MG63 (cell line): ENCODE measurements at regions not wholly inside any gene's neighbourhood (a gene's known extent, or its start where the extent isn't known, plus 50 kb on each side); places are given as distances from the start of the nearest gene placed in this dataset.
"Not testable (repeated sequence)": the region's sequence is repeated elsewhere in the genome, so short reads cannot be mapped to it uniquely, and the experiment has no call there.

Source experiments
- DNase-seq: peaks from one replicate; pipeline ENCODE4 v3.0.0-alpha.2; 2020
- H3K27me3 ChIP-seq: fragments of 250-450 bp; sonication (Bioruptor Pico); 2 replicates; pipeline ENCODE4 v1.5.1; 2020; ENCODE audit warnings: mild to moderate bottlenecking, moderate library complexity
- H3K36me3 ChIP-seq: fragments of 250-450 bp; sonication (Bioruptor Pico); 2 replicates; pipeline ENCODE4 v1.5.1; 2020; ENCODE audit warnings: mild to moderate bottlenecking, moderate library complexity
- H3K4me3 ChIP-seq: fragments of 250-450 bp; sonication (Bioruptor Pico); 2 replicates; pipeline ENCODE4 v1.5.1; 2020; ENCODE audit warnings: mild to moderate bottlenecking, moderate library complexity
- H3K9me3 ChIP-seq: fragments of 250-450 bp; sonication (Bioruptor Pico); 2 replicates; pipeline ENCODE4 v1.5.1; 2020; ENCODE audit warnings: mild to moderate bottlenecking, moderate library complexity

DNA sequence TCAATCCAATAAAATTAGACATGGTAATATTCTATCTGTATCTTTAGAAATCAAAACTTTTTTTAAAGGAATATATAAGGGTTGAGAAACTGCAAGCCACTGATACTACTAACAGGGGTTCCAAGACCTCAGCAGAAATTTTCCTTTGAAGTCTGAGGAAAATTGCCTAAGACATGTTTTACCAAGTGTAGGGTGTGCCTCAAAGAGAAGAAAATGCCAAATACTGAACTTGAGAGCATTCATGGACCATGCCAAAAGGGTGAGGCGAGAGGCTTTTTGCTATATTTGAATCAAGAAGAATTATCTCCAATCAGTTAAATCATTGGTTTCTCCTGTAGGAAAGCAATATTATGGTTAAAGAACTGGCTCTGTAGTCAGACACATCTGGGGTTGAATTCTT lies 207.9 kb upstream of the B3GALT2 start:
- DNase-seq, result no peak
- no peaks in the 10 kb centered on the region for H3K9me3 ChIP-seq
- no peaks in the 10 kb centered on the region for H3K27me3 ChIP-seq

DNA sequence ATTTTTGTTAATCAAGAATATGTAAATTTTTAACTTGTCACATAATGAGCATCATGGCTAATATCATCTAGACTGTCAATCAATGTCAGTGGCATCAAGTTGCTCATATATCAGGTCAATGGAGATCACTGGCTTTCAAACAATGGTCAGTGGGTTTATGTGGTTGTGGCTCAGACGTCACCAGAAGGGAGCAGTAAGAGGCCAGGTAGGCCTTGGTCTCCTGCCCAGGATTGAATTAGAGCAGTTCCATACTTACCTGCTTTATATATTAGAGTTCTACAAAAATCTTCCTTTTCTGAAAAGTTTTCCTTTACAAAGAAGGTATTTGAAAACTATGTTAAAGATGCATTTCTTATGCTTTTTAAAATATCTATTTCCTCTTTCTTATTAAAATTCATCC lies 206.3 kb upstream of the B3GALT2 start:
- H3K4me3 ChIP-seq, result no peak overlapping the region

More for the DNA sequence above, 207.9 kb upstream of the B3GALT2 start:
- H3K4me3 ChIP-seq, result no peak overlapping the region
- H3K36me3 ChIP-seq, result no peaks in the 10 kb centered on the region

DNA sequence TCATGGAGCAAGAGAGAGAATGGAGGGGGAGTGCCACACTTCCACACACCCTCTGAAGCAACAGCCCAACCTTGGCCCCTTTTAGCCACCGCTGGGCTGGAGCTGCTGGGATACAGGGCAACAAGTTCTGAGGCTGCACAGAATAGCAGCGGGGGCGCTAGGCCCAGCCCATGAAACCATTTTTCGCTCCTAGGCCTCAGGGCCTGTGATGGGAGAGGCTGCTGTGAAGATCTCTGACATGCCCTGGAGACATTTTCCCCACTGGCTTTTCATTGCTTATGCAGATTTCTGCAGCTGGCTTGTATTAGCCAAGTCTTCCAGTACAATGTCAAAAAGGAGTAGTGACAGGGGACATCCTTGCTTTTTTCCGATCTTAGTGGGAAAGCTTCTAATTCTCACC lies 202.3 kb upstream of the B3GALT2 start:
- Histone ChIP-seq H3K36me3 (no peaks in the 10 kb centered on the region), H3K4me3 (no peak overlapping the region), H3K27me3 (no peaks in the 10 kb centered on the region), H3K9me3 (no peaks in the 10 kb centered on the region)
- no peak for DNase-seq

More for the DNA sequence above, 206.3 kb upstream of the B3GALT2 start:
- no peaks in the 10 kb centered on the region for H3K27me3 ChIP-seq
- H3K9me3 ChIP-seq, result no peaks in the 10 kb centered on the region
- H3K36me3 ChIP-seq, result no peaks in the 10 kb centered on the region
- no peak for DNase-seq

DNA sequence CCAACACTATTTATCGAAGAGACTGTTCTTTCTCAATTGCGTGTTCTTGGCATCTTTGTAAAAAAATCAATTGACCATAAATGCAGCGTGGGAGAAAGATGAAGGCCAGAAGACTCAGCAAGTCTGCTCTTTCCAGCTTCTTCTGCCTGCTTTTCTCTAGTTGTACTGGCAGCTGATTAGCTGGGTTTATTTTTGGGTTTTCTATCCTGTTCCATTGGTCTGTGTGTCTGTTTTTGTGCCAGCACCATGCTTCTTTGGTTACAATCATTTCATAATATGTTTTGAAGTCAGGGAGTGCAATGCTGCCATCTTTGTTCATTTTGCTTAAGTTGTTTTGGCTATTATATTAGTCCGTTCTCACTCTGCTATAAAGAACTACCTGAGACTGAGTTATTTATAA lies 201.8 kb upstream of the B3GALT2 start:
- Histone ChIP-seq H3K27me3 (no peaks in the 10 kb centered on the region), H3K9me3 (no peaks in the 10 kb centered on the region), H3K4me3 (no peak overlapping the region), H3K36me3 (no peaks in the 10 kb centered on the region)
- DNase-seq, result no peak

DNA sequence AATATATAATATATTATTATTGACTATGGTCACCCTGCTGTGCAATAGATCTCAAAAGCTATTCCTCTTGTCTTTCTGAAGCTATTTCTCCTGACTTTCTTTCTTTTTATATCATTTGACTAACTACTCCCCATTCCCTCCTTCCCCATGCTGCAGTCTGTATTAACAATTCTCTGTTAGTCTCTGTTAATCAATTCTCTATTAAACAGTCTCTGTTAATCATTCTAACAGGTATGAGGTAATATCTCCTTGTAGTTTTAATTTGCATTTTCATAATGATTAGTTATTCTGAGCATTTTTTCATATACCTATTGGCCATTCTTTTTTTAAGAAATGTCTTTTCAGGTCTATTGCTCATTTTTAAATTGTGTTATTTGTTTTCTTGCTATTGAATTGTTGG lies 201.0 kb upstream of the B3GALT2 start:
- H3K9me3 ChIP-seq, result no peaks in the 10 kb centered on the region

DNA sequence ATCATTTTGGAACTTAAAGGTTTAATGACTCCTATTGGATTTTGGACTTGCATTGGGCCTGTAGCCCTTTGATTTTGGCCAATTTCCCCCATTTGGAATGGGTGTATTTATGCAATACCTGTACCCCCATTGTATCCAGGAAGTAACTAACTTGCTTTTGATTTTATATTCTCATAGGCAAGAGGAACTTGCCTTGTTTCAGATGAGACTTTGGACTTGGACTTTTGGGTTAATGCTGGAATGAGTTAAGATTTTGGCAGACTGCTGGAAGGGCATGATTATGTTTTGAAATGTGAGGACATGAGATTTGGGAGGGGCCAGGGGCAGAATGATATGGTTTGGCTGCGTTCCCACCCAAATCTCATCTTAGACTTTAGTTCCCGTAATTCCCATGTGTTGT lies 192.0 kb upstream of the B3GALT2 start:
- H3K27me3 ChIP-seq, H3K4me3 ChIP-seq, H3K9me3 ChIP-seq, DNase-seq, H3K36me3 ChIP-seq: not testable (repeated sequence)

More for the DNA sequence above, 201.0 kb upstream of the B3GALT2 start:
- no peak for DNase-seq
- H3K36me3 ChIP-seq, result no peaks in the 10 kb centered on the region
- no peak overlapping the region for H3K4me3 ChIP-seq
- H3K27me3 ChIP-seq, result no peaks in the 10 kb centered on the region

DNA sequence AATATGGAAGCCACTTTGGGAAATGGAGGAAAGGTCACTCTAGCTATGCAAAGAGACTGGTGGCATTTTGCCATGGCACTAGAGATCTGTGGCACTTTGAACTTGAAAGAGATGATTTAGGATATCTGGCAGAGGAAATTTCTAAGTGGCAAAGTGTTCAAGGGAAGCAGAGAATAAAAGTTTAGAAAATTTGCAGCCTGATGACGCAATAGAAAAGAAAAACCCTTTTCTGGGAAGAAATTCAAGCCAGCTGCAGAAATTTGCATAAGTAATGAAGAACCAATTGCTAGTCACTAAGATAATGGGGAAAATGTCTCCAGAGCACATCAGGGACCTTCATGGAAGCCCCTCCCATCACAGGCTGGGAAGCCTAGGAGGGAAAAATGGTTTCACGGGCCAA lies 191.1 kb upstream of the B3GALT2 start:
- no peaks in the 10 kb centered on the region for H3K27me3 ChIP-seq
- no peaks in the 10 kb centered on the region for H3K9me3 ChIP-seq
- no peak for DNase-seq
- H3K36me3 ChIP-seq, result no peaks in the 10 kb centered on the region
- H3K4me3 ChIP-seq, result no peak overlapping the region

DNA sequence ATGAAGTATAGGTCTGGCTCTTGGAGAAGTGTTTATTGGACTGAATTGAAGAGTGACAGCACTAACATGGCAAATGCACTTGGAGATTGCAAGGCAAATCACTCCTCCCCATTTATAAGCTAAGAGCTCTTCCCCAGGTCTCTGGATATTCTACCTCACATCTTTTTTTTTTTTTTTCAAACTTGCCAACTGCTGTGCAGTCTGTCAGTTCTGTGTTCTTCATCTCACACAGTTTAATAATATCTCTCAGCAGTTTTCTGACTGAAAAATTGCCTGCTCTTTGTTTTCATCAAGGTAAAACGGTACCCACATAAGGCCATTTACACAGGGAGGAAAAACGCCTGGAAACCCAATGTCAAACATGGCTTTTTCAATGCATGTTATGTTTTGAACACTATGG lies 186.1 kb upstream of the B3GALT2 start:
- no peaks in the 10 kb centered on the region for H3K36me3 ChIP-seq

DNA sequence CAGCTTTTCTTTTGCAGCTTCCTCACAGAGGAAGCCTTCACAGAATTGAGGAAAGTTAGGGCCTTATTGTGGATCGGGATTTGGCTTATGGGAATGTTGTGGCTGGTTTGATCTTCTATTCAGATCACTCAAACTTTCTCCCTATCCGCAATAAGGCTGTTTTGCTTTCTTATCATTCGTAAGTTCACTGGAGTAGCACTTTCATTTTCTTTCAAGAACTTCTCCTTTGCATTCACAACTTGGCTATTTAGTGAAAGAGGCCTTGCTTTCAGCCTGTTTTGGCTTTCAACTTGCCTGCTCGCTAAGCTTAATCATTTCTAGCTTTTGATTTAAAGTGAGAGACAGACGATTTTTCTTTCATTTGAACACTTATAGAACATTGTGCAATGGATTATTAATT lies 181.9 kb upstream of the B3GALT2 start:
- H3K4me3 ChIP-seq, result no peak overlapping the region
- H3K9me3 ChIP-seq, result no peaks in the 10 kb centered on the region
- DNase-seq, result no peak
- no peaks in the 10 kb centered on the region for H3K27me3 ChIP-seq
- no peaks in the 10 kb centered on the region for H3K36me3 ChIP-seq

More for the DNA sequence above, 186.1 kb upstream of the B3GALT2 start:
- DNase-seq, result no peak
- Histone ChIP-seq H3K4me3 (no peak overlapping the region), H3K27me3 (no peaks in the 10 kb centered on the region), H3K9me3 (no peaks in the 10 kb centered on the region)

DNA sequence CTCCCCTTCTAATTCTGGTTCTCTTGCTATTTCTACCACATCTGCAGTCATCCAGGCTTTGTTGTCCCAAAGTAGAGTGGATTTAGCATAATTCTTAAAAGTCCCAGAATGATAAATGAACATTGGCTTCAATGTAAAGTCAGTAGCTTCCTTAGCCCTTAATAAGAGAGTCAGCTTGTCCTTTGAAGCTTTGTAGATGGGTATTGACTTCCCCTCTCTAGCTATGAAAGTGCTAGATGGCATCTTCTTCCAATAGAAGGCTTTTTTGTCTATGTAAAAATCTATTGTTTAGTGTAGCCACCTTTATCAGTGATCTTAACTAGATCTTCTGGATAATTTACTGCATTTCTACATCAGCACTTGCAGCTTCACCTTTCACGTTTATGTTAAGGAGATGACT lies 181.4 kb upstream of the B3GALT2 start:
- H3K9me3 ChIP-seq, result no peaks in the 10 kb centered on the region
- no peaks in the 10 kb centered on the region for H3K36me3 ChIP-seq
- H3K4me3 ChIP-seq, result no peak overlapping the region
- DNase-seq, result no peak
- H3K27me3 ChIP-seq, result no peaks in the 10 kb centered on the region

DNA sequence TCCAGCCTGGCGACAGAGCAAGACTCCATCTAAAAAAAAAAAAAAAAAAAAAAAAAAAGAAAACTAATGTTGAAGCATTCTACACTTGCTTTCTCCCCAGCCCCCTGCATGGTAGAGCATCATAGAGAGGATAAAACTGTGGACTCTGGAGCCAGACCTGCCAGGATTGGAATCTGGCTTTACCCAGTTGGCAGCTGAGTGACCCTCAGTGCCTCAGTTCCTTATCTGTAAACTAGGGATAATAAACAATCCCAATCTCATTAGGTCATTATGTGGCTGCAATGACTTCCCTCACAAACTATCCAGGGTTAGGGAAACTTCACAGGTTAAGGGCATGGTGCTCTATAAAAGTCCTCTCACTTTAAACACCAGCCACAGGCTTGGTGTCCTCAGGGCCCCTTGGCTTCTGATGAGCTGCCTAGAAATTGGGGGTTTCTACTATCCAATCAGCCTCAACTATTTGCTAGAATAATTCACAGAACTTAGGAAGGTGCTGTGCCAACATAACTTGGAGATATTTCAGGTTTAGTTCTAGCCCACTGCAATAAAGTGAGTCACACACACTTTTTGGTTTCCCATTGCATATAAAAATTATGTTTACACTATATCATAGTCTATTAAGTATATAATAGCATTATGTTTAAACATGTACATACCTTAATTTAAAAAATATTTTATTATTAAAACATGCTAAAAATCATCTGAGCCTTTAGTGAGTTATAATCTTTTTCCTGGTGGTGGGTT lies 180.5 kb upstream of the B3GALT2 start:
- Histone ChIP-seq H3K4me3 (no peak overlapping the region), H3K36me3 (no peaks in the 10 kb centered on the region), H3K9me3 (no peaks in the 10 kb centered on the region), H3K27me3 (no peaks in the 10 kb centered on the region)
- DNase-seq, result peak; percentile 43

DNA sequence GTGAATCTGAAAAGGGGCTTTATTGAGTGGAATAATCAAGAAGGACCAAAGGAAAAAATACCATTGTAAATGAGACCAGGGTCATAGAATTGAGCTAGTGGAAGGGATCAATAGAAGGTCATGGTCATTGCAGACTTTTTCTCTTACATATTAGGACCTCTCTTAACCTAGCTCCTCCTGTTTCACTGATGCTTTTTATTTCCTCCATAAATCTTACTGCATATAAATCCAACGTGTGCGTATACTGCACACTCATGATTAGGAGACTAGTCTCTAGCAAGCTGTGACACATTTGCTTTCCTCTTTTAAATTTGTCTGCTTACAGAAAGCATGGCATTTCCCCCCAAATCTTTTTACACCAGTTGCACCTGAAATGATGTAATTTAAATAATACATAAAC lies 179.6 kb upstream of the B3GALT2 start:
- DNase-seq, result no peak
- Histone ChIP-seq H3K9me3 (no peaks in the 10 kb centered on the region), H3K4me3 (no peak overlapping the region), H3K27me3 (no peaks in the 10 kb centered on the region), H3K36me3 (no peaks in the 10 kb centered on the region)

DNA sequence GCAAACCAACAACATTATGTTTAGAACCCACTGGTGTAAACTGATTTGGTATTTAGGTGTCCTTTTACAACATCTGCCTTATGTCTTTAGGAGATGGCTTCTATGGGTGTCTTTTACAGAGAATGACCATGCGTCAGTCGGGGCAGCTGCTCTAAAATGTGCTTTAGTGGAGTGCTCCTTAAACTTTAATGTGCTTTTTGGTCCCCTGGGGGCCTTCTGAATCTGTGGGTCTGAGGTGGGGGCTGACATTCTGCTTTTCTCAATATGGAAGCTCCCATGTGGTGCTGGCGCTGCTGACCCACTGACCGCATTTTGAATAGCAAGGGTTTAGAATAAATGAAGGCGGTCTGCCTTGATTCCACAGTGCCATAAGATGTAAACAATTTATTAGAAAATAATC lies 173.2 kb upstream of the B3GALT2 start:
- no peaks in the 10 kb centered on the region; the same call in 1 of the 2 replicates for H3K27me3 ChIP-seq
- DNase-seq, result no peak
- no peak overlapping the region for H3K4me3 ChIP-seq
- no peaks in the 10 kb centered on the region for H3K36me3 ChIP-seq
- H3K9me3 ChIP-seq, result no peaks in the 10 kb centered on the region

DNA sequence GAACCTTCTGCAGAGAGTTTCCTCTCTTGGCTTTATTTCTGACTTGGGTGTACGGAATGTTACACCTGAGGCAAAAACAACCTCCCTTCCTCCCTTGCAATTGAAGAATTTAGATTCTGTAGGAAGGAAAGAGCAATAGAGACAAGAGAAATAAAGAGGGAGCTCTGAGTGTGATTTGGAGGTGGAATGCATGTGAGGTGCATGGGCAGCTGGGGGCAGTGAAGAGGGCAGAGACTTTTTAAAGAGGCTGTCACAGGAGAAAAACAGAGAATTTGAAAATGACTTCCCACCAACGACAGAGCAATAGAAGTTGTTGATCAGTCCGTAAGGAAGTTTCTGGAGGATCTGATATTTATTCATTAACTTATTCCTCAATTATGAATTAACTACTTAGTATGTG lies 172.0 kb upstream of the B3GALT2 start:
- no peaks in the 10 kb centered on the region; the same call in 1 of the 2 replicates for H3K27me3 ChIP-seq
- DNase-seq, result no peak
- no peaks in the 10 kb centered on the region for H3K36me3 ChIP-seq
- H3K4me3 ChIP-seq, result no peak overlapping the region
- no peaks in the 10 kb centered on the region for H3K9me3 ChIP-seq

DNA sequence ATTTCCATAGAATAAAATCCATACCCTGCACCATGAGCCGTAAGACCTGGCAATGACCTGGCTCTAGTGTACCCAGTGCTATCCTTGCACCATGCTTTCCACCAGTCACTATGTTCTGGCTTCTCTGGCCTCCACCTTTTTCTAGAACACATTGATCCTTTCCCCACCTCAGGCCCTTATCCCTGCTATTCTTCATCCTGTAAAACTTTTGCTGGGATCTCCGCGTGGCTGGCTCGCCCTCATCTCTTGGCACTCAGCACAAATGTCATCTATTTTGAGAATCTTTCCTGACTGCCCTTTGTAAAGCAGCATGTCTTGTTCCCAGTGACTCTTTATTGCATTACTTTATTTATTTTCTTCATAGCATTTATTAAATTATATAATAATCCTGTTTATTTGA lies 169.8 kb upstream of the B3GALT2 start:
- DNase-seq, result no peak
- no peaks in the 10 kb centered on the region for H3K36me3 ChIP-seq
- no peaks in the 10 kb centered on the region; the same call in 1 of the 2 replicates for H3K27me3 ChIP-seq
- H3K9me3 ChIP-seq, result no peaks in the 10 kb centered on the region
- H3K4me3 ChIP-seq, result no peak overlapping the region

DNA sequence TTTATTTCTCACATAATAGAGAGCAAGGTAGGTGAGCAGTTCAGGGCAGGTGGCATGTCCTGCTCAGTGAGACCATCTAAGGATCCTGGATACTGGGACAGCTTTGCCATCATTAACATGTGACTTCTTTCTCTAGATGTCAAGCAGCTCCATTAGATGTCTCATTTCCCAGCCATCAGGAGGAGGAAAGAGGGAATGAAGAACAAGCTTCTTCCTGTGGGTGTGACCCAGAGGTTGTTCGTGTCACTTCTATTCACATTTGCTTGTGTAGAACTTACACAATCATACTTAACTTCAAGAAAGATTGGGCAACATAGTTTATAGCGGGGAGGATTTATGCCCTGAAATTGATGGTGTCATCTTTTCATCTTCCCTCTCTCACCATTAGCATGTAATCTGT lies 169.2 kb upstream of the B3GALT2 start:
- H3K27me3 ChIP-seq, result no peaks in the 10 kb centered on the region; the same call in 1 of the 2 replicates
- H3K9me3 ChIP-seq, result no peaks in the 10 kb centered on the region
- DNase-seq, result no peak

DNA sequence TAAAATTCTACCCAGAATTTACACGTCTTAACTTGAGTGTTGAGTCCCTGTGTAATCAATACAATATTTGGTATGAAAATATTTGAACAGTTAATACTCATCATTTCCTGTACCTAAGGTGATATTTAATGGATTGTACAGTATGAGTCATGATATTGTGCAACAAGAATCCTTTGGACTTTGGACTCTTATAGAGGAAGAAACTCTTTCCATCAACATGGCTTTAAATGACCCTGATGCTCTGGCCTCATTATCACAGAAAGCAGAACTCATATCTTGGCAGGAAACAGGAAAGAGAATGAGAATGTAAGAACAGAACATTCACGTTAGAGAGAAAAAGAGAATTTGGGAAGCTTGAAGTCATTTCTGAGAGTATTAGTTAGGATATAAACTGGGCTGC lies 168.8 kb upstream of the B3GALT2 start:
- Histone ChIP-seq H3K4me3 (no peak overlapping the region), H3K27me3 (no peaks in the 10 kb centered on the region; the same call in 1 of the 2 replicates), H3K36me3 (no peaks in the 10 kb centered on the region), H3K9me3 (no peaks in the 10 kb centered on the region)
- DNase-seq, result no peak

More for the DNA sequence above, 169.2 kb upstream of the B3GALT2 start:
- Histone ChIP-seq H3K36me3 (no peaks in the 10 kb centered on the region), H3K4me3 (no peak overlapping the region)

DNA sequence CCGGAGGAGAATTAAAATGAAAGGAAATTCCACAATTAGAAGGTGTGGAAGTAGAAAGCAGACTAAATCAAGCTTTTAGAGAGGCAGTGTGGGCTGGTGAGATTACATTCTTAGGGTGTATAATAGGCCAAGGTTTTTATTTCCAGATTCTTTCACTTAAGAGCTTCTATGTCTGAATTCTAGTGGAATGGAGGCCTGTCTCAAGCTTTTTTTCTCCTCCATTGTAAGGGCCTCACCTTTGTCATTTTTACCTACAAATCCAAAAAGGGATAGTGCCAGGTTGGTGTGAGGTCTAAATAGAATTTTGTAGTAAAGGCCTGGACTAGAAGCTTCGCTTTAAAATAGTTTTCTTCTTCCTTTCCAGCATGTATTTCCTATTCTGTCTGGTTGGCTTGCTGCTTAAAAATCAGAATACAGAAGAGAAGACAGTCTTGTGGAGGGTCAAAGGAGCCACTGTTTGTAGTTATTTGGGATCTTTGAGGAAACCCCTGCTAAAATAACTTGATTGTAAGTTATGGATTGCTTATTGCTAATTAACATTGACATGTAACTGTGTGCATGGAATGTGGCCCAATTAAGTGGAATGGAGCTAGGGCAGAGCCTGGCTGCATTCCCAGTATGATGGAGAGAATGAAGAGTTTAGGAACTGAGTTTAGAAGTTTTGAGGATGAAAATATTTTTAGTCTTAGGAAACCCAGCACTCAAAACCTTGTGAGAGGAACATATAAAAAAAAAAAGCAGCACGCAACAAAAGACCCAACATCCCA lies 162.5 kb upstream of the B3GALT2 start:
- Histone ChIP-seq H3K27me3 (no peaks in the 10 kb centered on the region), H3K4me3 (no peak overlapping the region), H3K9me3 (no peaks in the 10 kb centered on the region), H3K36me3 (no peaks in the 10 kb centered on the region)
- DNase-seq, result no peak
